ENCODE measurements at regions not wholly inside any gene's neighbourhood (a gene's known extent, or its start where the extent isn't known, plus 50 kb on each side); places are given as distances from the start of the nearest gene placed in this dataset.

GRCh38 chr2:226307487-226308322, 491.9 kb downstream of the IRS1 start:
- H3K36me3 Mint-ChIP-seq (ENCODE audit: insufficient read depth, unreplicated experiment) = no peaks in the 10 kb centered on the region
- no peaks in the 10 kb centered on the region for H3K4me1 Mint-ChIP-seq (ENCODE audit: insufficient read depth, unreplicated experiment)
- H3K9me3 Mint-ChIP-seq (ENCODE audit: unreplicated experiment) = no peaks in the 10 kb centered on the region
- H3K27me3 Mint-ChIP-seq (ENCODE audit: insufficient read depth, unreplicated experiment) = no peaks in the 10 kb centered on the region
- H3K27ac Mint-ChIP-seq (ENCODE audit: low read depth, unreplicated experiment) = no peak overlapping the region
- no peak overlapping the region for H3K4me3 Mint-ChIP-seq (ENCODE audit: unreplicated experiment)
- intact Hi-C loops (cut with micrococcal nuclease) = no loop called here
- ChIA-PET CTCF (no interaction called here), POLR2A (no interaction called here)
- BruUV-seq (replicated peaks) = no TSS peak
- TF ChIP-seq CTCF (IDR thresholded peaks at IDR 0.05; ENCODE audit: unreplicated experiment) = no peak
- DNase-seq (ENCODE audit: unreplicated experiment) = no peak

- ChIA-PET POLR2A (no interaction called here), CTCF (no interaction called here)
- no peaks in the 10 kb centered on the region for H3K9me3 Mint-ChIP-seq (ENCODE audit: unreplicated experiment)
- no peaks in the 10 kb centered on the region for H3K27me3 Mint-ChIP-seq (ENCODE audit: insufficient read depth, unreplicated experiment)
- no peaks in the 10 kb centered on the region for H3K4me1 Mint-ChIP-seq (ENCODE audit: insufficient read depth, unreplicated experiment)
- H3K27ac Mint-ChIP-seq (ENCODE audit: low read depth, unreplicated experiment) = no peak overlapping the region
- no peak overlapping the region for H3K4me3 Mint-ChIP-seq (ENCODE audit: unreplicated experiment)
- BruUV-seq (replicated peaks) = no TSS peak
- no peaks in the 10 kb centered on the region for H3K36me3 Mint-ChIP-seq (ENCODE audit: insufficient read depth, unreplicated experiment)
- intact Hi-C loops (cut with micrococcal nuclease) = no loop called here
- no peak for DNase-seq (ENCODE audit: unreplicated experiment)
- no peak for TF ChIP-seq CTCF (IDR thresholded peaks at IDR 0.05; ENCODE audit: unreplicated experiment)
Measured at GRCh38 chr2:226306969-226307368, 492.7 kb downstream of the IRS1 start.

- Mint-ChIP-seq H3K9me3 (ENCODE audit: unreplicated experiment) (no peaks in the 10 kb centered on the region), H3K36me3 (ENCODE audit: insufficient read depth, unreplicated experiment) (no peaks in the 10 kb centered on the region), H3K4me1 (ENCODE audit: insufficient read depth, unreplicated experiment) (no peaks in the 10 kb centered on the region), H3K4me3 (ENCODE audit: unreplicated experiment) (no peak overlapping the region), H3K27ac (ENCODE audit: low read depth, unreplicated experiment) (no peak overlapping the region), H3K27me3 (ENCODE audit: insufficient read depth, unreplicated experiment) (no peaks in the 10 kb centered on the region)
- ChIA-PET POLR2A (no interaction called here), CTCF (no interaction called here)
- BruUV-seq (replicated peaks) = no TSS peak
- intact Hi-C loops (cut with micrococcal nuclease) = no loop called here
- no peak for TF ChIP-seq CTCF (IDR thresholded peaks at IDR 0.05; ENCODE audit: unreplicated experiment)
- no peak for DNase-seq (ENCODE audit: unreplicated experiment)
Measured at GRCh38 chr2:226304308-226304707, 495.3 kb downstream of the IRS1 start.

DNA sequence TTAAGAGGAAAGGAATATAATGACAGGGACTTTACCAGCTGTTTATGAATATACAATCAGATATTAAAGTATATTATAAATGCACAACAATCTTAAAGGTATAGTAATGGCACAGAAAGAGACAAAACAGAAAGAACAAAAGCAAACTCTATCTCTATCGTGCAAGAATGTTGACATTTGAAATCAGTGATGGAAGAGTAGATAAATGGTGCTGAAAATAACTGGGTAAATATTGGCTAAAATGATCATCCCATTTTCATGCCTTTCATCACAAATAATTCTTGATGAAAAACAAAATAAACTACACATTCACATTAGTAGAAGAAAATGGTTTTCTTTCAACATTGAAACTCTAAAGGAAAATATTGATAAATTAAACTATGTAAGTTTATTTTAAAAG, 495.9 kb downstream of the IRS1 start:
- Mint-ChIP-seq H3K4me3 (ENCODE audit: unreplicated experiment) (no peak overlapping the region), H3K27ac (ENCODE audit: low read depth, unreplicated experiment) (no peak overlapping the region), H3K27me3 (ENCODE audit: insufficient read depth, unreplicated experiment) (no peaks in the 10 kb centered on the region), H3K4me1 (ENCODE audit: insufficient read depth, unreplicated experiment) (no peaks in the 10 kb centered on the region), H3K36me3 (ENCODE audit: insufficient read depth, unreplicated experiment) (no peaks in the 10 kb centered on the region), H3K9me3 (ENCODE audit: unreplicated experiment) (no peaks in the 10 kb centered on the region)
- no TSS peak for BruUV-seq (replicated peaks)
- no peak for TF ChIP-seq CTCF (IDR thresholded peaks at IDR 0.05; ENCODE audit: unreplicated experiment)
- ChIA-PET POLR2A (no interaction called here), CTCF (no interaction called here)
- intact Hi-C loops (cut with micrococcal nuclease) = no loop called here
- no peak for DNase-seq (ENCODE audit: unreplicated experiment)

All from MCF 10A (cell line).